Stomach (tissue), 4 donors: ENCODE measurements at regions not wholly inside any gene's neighbourhood (a gene's known extent, or its start where the extent isn't known, plus 50 kb on each side); places are given as distances from the start of the nearest gene placed in this dataset.

Experiments
- EP300 ChIP-seq: sonication (generic); formaldehyde crosslinking; IDR thresholded peaks from one replicate; pipeline ENCODE4 v1.6.1; 2017; ENCODE audit warnings: antibody characterized with exemption
- POLR2A ChIP-seq, 4 donors: fragments of 450-650 bp; IDR thresholded peaks; one replicate each; pipeline ENCODE4 v1.6.1; 2016; ENCODE audit warnings: antibody characterized with exemption in 4 of 4, control low read depth in 2 of 4, mild to moderate bottlenecking in 1 of 4, moderate library complexity in 1 of 4
- TF ChIP-seq, protein P1 (sequence below), 7 experiments: fragments of 450-650 bp in 4 of 7; fragments of 200-600 bp in 3 of 7; sonication (generic) in 3 of 7; IDR thresholded peaks; one replicate each; pipeline ENCODE4 v1.5.1; 2016 to 2019; ENCODE audit warnings: antibody characterized with exemption in 7 of 7, control low read depth in 2 of 7, mild to moderate bottlenecking in 1 of 7

GRCh38 chr4:158322109-158322508 is 111.8 kb downstream of the TMEM144 start:
- no peak for TF ChIP-seq POLR2A (IDR thresholded peaks at IDR 0.05)
- TF ChIP-seq, protein P1, sequence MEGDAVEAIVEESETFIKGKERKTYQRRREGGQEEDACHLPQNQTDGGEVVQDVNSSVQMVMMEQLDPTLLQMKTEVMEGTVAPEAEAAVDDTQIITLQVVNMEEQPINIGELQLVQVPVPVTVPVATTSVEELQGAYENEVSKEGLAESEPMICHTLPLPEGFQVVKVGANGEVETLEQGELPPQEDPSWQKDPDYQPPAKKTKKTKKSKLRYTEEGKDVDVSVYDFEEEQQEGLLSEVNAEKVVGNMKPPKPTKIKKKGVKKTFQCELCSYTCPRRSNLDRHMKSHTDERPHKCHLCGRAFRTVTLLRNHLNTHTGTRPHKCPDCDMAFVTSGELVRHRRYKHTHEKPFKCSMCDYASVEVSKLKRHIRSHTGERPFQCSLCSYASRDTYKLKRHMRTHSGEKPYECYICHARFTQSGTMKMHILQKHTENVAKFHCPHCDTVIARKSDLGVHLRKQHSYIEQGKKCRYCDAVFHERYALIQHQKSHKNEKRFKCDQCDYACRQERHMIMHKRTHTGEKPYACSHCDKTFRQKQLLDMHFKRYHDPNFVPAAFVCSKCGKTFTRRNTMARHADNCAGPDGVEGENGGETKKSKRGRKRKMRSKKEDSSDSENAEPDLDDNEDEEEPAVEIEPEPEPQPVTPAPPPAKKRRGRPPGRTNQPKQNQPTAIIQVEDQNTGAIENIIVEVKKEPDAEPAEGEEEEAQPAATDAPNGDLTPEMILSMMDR (IDR thresholded peaks at IDR 0.05), result no peak
- TF ChIP-seq EP300, result no peak
